Hepatocyte (in vitro differentiated cells): ENCODE measurements at regions not wholly inside any gene's neighbourhood (a gene's known extent, or its start where the extent isn't known, plus 50 kb on each side); places are given as distances from the start of the nearest gene placed in this dataset.

Experiments
- DNase-seq: peaks from one replicate; pipeline ENCODE4 v3.0.0-alpha.2; 2016; ENCODE audit warnings: low spot score
- H2AFZ ChIP-seq: fragments of 200-600 bp; sonication (generic); 2 replicates; pipeline ENCODE4 v1.6.0; 2016; ENCODE audit warnings: antibody characterized with exemption, mild to moderate bottlenecking
- H3K27ac ChIP-seq: fragments of 200-600 bp; sonication (generic); 2 replicates; pipeline ENCODE4 v1.5.1; 2016; ENCODE audit warnings: mild to moderate bottlenecking
- H3K27me3 ChIP-seq: fragments of 200-600 bp; sonication (generic); 2 replicates; pipeline ENCODE4 v1.6.1; 2016
- H3K36me3 ChIP-seq: fragments of 200-600 bp; sonication (generic); replicated peaks from 2 replicates; pipeline ENCODE4 v1.5.1; 2016; ENCODE audit warnings: low read depth; ENCODE audit not compliant: insufficient read depth
- H3K4me1 ChIP-seq: fragments of 200-600 bp; sonication (generic); 2 replicates; pipeline ENCODE4 v1.5.1; 2016; ENCODE audit warnings: mild to moderate bottlenecking, moderate library complexity; ENCODE audit not compliant: insufficient read depth
- H3K4me2 ChIP-seq: fragments of 200-600 bp; sonication (generic); 2 replicates; pipeline ENCODE4 v1.6.0; 2016
- H3K4me3 ChIP-seq: fragments of 200-600 bp; sonication (generic); 2 replicates; pipeline ENCODE4 v1.5.1; 2016; ENCODE audit warnings: mild to moderate bottlenecking
- H3K79me2 ChIP-seq: fragments of 200-600 bp; sonication (generic); 2 replicates; pipeline ENCODE4 v1.6.0; 2017; ENCODE audit warnings: mild to moderate bottlenecking
- H3K9me2 ChIP-seq: fragments of 200-600 bp; sonication (generic); replicated peaks from 2 replicates; pipeline ENCODE4 v1.6.0; 2017; ENCODE audit warnings: mild to moderate bottlenecking; ENCODE audit not compliant: insufficient read depth
- H3K9me3 ChIP-seq: fragments of 200-600 bp; sonication (generic); 2 replicates; pipeline ENCODE4 v1.5.1; 2016; ENCODE audit warnings: low read depth, mild to moderate bottlenecking
- H4K20me1 ChIP-seq: fragments of 200-600 bp; sonication (generic); 2 replicates; pipeline ENCODE4 v1.6.0; 2016; ENCODE audit warnings: mild to moderate bottlenecking; ENCODE audit not compliant: insufficient read depth, poor library complexity, severe bottlenecking
- EZH2 ChIP-seq: fragments of 200-600 bp; sonication (generic); IDR thresholded peaks from 2 replicates; pipeline ENCODE4 v1.6.1; 2016; ENCODE audit warnings: antibody characterized with exemption, mild to moderate bottlenecking, borderline replicate concordance
- EZH2phosphoT487 ChIP-seq: fragments of 200-600 bp; sonication (generic); IDR thresholded peaks from one replicate; pipeline ENCODE4 v1.6.1; 2018; ENCODE audit warnings: antibody characterized with exemption, mild to moderate bottlenecking, low read depth, moderate library complexity; ENCODE audit not compliant: unreplicated experiment, severe bottlenecking
- WGBS: methylation state at CpG from one replicate; pipeline ENCODE4 v1.1.6; 2016; ENCODE audit warnings: low lambda C conversion rate; ENCODE audit errors: missing lambda C conversion rate; 5-methylcytosine and 5-hydroxymethylcytosine counted together
- TF ChIP-seq, protein P1 (sequence below): fragments of 200-600 bp; sonication (generic); IDR thresholded peaks from 2 replicates; pipeline ENCODE4 v1.5.1; 2016; ENCODE audit warnings: antibody characterized with exemption, mild to moderate bottlenecking; ENCODE audit not compliant: poor library complexity

DNA sequence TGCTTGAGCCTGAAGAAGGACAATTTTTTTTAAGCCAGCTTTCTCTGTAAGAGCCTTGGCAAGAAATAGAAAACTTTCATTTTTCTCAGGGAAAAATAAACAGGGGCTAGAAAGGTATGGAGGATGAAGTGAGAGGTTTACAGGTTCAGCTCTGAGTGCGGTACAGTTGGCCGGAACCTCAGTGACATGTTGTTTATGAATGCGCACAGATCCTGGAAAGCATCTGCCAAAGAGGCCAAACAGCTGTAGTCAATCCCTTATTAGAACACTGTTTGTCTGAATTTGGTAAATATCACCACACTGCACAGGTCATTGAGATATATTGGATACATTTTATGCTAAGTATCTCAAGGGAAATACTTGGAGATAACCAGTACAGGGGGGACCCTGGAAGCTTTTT lies 561.8 kb upstream of the MDFIC2 start:
- DNase-seq: no peak
- no peak overlapping the region for H3K4me3 ChIP-seq
- H3K4me1 ChIP-seq: no peaks in the 10 kb centered on the region
- H2AFZ ChIP-seq: no peak overlapping the region
- TF ChIP-seq EZH2 (no peak), EZH2phosphoT487 (no peak)
- TF ChIP-seq, protein P1, sequence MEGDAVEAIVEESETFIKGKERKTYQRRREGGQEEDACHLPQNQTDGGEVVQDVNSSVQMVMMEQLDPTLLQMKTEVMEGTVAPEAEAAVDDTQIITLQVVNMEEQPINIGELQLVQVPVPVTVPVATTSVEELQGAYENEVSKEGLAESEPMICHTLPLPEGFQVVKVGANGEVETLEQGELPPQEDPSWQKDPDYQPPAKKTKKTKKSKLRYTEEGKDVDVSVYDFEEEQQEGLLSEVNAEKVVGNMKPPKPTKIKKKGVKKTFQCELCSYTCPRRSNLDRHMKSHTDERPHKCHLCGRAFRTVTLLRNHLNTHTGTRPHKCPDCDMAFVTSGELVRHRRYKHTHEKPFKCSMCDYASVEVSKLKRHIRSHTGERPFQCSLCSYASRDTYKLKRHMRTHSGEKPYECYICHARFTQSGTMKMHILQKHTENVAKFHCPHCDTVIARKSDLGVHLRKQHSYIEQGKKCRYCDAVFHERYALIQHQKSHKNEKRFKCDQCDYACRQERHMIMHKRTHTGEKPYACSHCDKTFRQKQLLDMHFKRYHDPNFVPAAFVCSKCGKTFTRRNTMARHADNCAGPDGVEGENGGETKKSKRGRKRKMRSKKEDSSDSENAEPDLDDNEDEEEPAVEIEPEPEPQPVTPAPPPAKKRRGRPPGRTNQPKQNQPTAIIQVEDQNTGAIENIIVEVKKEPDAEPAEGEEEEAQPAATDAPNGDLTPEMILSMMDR: no peak
- no peak overlapping the region for H3K4me2 ChIP-seq
- no peaks in the 10 kb centered on the region for H3K9me3 ChIP-seq
- H4K20me1 ChIP-seq: no peaks in the 10 kb centered on the region
- WGBS: 78% methylated on average over 3 of the region's 3 CpGs
- no peaks in the 10 kb centered on the region for H3K9me2 ChIP-seq
- H3K36me3 ChIP-seq: no peaks in the 10 kb centered on the region
- H3K27ac ChIP-seq: no peak overlapping the region
- no peaks in the 10 kb centered on the region for H3K27me3 ChIP-seq
- no peaks in the 10 kb centered on the region for H3K79me2 ChIP-seq

DNA sequence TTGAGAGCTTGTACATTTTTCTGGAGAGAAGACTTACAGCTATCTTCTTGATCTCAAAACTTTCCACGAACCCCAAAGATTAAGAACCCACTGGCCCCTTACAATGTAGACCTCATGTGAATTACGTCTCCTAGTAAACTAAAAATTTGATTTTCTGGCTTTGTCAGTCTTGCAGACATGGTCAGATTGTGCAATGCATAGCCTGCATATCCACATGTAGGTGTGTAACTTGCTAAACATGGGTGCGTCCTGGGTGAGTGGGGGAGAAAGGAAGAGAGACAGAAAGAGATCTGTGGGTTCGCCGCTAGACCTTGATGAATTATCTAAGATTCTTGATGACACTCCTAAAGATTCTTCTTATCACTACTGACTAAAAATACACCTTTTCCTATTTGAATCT lies 561.2 kb upstream of the MDFIC2 start:
- 87% methylated on average over 5 of the region's 5 CpGs for WGBS
- Histone ChIP-seq H3K27ac (no peak overlapping the region), H3K4me1 (no peaks in the 10 kb centered on the region), H3K9me3 (no peaks in the 10 kb centered on the region), H2AFZ (no peak overlapping the region), H3K36me3 (no peaks in the 10 kb centered on the region), H3K4me2 (no peak overlapping the region), H3K79me2 (no peaks in the 10 kb centered on the region), H3K27me3 (no peaks in the 10 kb centered on the region), H4K20me1 (no peaks in the 10 kb centered on the region), H3K9me2 (no peaks in the 10 kb centered on the region), H3K4me3 (no peak overlapping the region)
- TF ChIP-seq EZH2 (no peak), EZH2phosphoT487 (no peak)
- TF ChIP-seq, protein P1: no peak
- DNase-seq: no peak

DNA sequence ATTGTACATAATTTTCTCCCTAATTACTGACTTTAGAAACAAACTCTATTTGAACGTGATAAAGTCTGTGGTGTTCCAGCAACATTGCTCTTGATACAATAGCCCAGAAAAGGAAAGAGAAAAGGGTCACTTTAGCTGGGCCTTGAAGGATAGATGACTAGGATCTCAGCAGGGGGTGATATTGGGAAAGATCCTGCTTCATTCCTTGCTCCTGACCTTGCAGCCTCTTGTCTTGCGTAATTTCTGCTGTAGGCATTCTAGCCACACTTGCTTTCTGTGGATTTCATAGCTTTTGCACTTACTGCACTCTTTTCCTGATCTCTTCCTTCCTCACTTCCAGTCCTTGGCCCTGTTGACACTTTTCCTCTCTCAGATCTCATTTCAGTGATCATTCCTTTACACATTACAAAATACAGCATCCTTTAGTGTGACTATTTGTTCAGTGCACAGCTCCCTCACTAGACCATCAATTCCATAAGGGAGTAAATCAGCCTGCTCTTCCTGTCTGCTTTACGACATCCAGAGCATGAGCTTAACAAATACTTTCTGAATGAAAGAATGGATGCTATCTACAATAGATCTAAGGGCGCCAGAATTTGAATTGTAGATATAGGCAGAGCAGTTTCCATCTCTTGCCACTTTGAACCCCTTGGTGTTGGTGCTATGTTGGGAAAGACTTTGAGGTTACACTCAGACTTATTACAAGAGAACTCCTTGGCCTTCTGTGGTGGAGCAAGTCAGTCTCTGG lies 559.6 kb upstream of the MDFIC2 start:
- no peak for DNase-seq
- no peak overlapping the region for H3K4me2 ChIP-seq

More for the DNA sequence above, 559.6 kb upstream of the MDFIC2 start:
- TF ChIP-seq EZH2phosphoT487: no peak
- TF ChIP-seq, protein P1: no peak
- no peak for TF ChIP-seq EZH2
- Histone ChIP-seq H3K4me3 (no peak overlapping the region), H3K9me2 (no peaks in the 10 kb centered on the region), H3K36me3 (no peaks in the 10 kb centered on the region), H3K9me3 (no peaks in the 10 kb centered on the region), H3K79me2 (no peaks in the 10 kb centered on the region), H3K27me3 (no peaks in the 10 kb centered on the region), H3K27ac (no peak overlapping the region), H3K4me1 (no peaks in the 10 kb centered on the region), H2AFZ (no peak overlapping the region), H4K20me1 (no peaks in the 10 kb centered on the region)
- WGBS: 84% methylated on average over 4 of the region's 4 CpGs
